T-helper 17 cell (primary cell): ENCODE measurements at regions not wholly inside any gene's neighbourhood (a gene's known extent, or its start where the extent isn't known, plus 50 kb on each side); places are given as distances from the start of the nearest gene placed in this dataset.
"Not testable (repeated sequence)": the region's sequence is repeated elsewhere in the genome, so short reads cannot be mapped to it uniquely, and the experiment has no call there.

ENCODE experiments used
- ATAC-seq: fragments of 150-1000 bp; cut with Tn5 transposase; 2 replicates; pipeline ENCODE4 v1.10.0; 2021; ENCODE audit warnings: mild to moderate bottlenecking, moderate library complexity
- DNase-seq, 3 donors: peaks; one replicate each; pipeline versions ENCODE4 v3.0.0 to v3.0.0-alpha.2; 2020 to 2021
- H3K9me3 ChIP-seq: one replicate; pipeline ENCODE4 v1.7.0; 2013; ENCODE audit warnings: low read length, mild to moderate bottlenecking; ENCODE audit not compliant: control insufficient read depth, poor library complexity, severe bottlenecking
- H3K27ac Mint-ChIP-seq: one replicate; pipeline ENCODE4 v1.8.0; 2022; ENCODE audit warnings: mild to moderate bottlenecking, moderate library complexity, mixed read lengths
- H3K27me3 Mint-ChIP-seq: one replicate; pipeline ENCODE4 v1.8.0; 2022; ENCODE audit warnings: mixed read lengths
- H3K36me3 Mint-ChIP-seq: one replicate; pipeline ENCODE4 v1.8.0; 2022; ENCODE audit warnings: low read depth, mixed read lengths
- H3K4me1 Mint-ChIP-seq: one replicate; pipeline ENCODE4 v1.8.0; 2022; ENCODE audit warnings: mild to moderate bottlenecking, mixed read lengths
- H3K4me3 Mint-ChIP-seq: one replicate; pipeline ENCODE4 v1.8.0; 2022; ENCODE audit warnings: mild to moderate bottlenecking, moderate library complexity, mixed read lengths

- Mint-ChIP-seq H3K27ac (no peak overlapping the region), H3K4me1 (no peaks in the 10 kb centered on the region), H3K27me3 (no peaks in the 10 kb centered on the region), H3K36me3 (no peaks in the 10 kb centered on the region), H3K4me3 (no peak overlapping the region)
- DNase-seq (no peak), ATAC-seq (no peak)
- no peaks in the 10 kb centered on the region for H3K9me3 ChIP-seq
These were observed 243.0 kb upstream of the CYRIA start for GRCh38 chr2:16908656-16909055.

GRCh38 chr2:16907645-16908282, 242.1 kb upstream of the CYRIA start:
- DNase-seq (no peak), ATAC-seq (no peak)
- no peaks in the 10 kb centered on the region for H3K27me3 Mint-ChIP-seq
- no peaks in the 10 kb centered on the region for H3K4me1 Mint-ChIP-seq
- H3K4me3 Mint-ChIP-seq = no peak overlapping the region
- H3K27ac Mint-ChIP-seq = no peak overlapping the region
- H3K36me3 Mint-ChIP-seq = no peaks in the 10 kb centered on the region
- H3K9me3 ChIP-seq = no peaks in the 10 kb centered on the region

GRCh38 chr2:16905325-16905724, 239.7 kb upstream of the CYRIA start:
- H3K27ac Mint-ChIP-seq, H3K4me1 Mint-ChIP-seq, H3K27me3 Mint-ChIP-seq, DNase-seq, ATAC-seq, H3K4me3 Mint-ChIP-seq, H3K9me3 ChIP-seq, H3K36me3 Mint-ChIP-seq: not testable (repeated sequence)

GRCh38 chr2:16900405-16901025, 234.9 kb upstream of the CYRIA start:
- H3K9me3 ChIP-seq = peaks cover 2% of the 10 kb centered on the region
- no peak for DNase-seq
- no peaks in the 10 kb centered on the region for H3K36me3 Mint-ChIP-seq
- no peaks in the 10 kb centered on the region for H3K27me3 Mint-ChIP-seq
- H3K4me3 Mint-ChIP-seq = no peak overlapping the region
- no peak for ATAC-seq
- no peaks in the 10 kb centered on the region for H3K4me1 Mint-ChIP-seq
- no peak overlapping the region for H3K27ac Mint-ChIP-seq

GRCh38 chr2:16899958-16900357, 234.3 kb upstream of the CYRIA start:
- Mint-ChIP-seq H3K36me3 (no peaks in the 10 kb centered on the region), H3K27ac (no peak overlapping the region), H3K27me3 (no peaks in the 10 kb centered on the region), H3K4me3 (no peak overlapping the region), H3K4me1 (no peaks in the 10 kb centered on the region)
- peaks cover 2% of the 10 kb centered on the region for H3K9me3 ChIP-seq
- no peak for DNase-seq
- no peak for ATAC-seq

- Mint-ChIP-seq H3K4me3 (no peak overlapping the region), H3K27me3 (no peaks in the 10 kb centered on the region), H3K36me3 (no peaks in the 10 kb centered on the region), H3K27ac (no peak overlapping the region), H3K4me1 (no peaks in the 10 kb centered on the region)
- DNase-seq (no peak), ATAC-seq (no peak)
- H3K9me3 ChIP-seq = no peaks in the 10 kb centered on the region
These were observed 224.4 kb upstream of the CYRIA start for GRCh38 chr2:16890081-16890480.

- no peaks in the 10 kb centered on the region for H3K9me3 ChIP-seq
- Mint-ChIP-seq H3K4me3 (no peak overlapping the region), H3K27me3 (no peaks in the 10 kb centered on the region), H3K36me3 (no peaks in the 10 kb centered on the region), H3K27ac (no peak overlapping the region), H3K4me1 (no peaks in the 10 kb centered on the region)
- DNase-seq (no peak), ATAC-seq (no peak)
These were observed 219.4 kb upstream of the CYRIA start for GRCh38 chr2:16885027-16885426.

- no peak overlapping the region for H3K4me3 Mint-ChIP-seq
- DNase-seq (no peak), ATAC-seq (no peak)
- H3K9me3 ChIP-seq = no peaks in the 10 kb centered on the region
- H3K4me1 Mint-ChIP-seq = no peaks in the 10 kb centered on the region
- H3K36me3 Mint-ChIP-seq = no peaks in the 10 kb centered on the region
- H3K27ac Mint-ChIP-seq = no peak overlapping the region
- H3K27me3 Mint-ChIP-seq = no peaks in the 10 kb centered on the region
These were observed 217.1 kb upstream of the CYRIA start for GRCh38 chr2:16882706-16883105.

GRCh38 chr2:16881122-16881521, 215.5 kb upstream of the CYRIA start:
- no peaks in the 10 kb centered on the region for H3K36me3 Mint-ChIP-seq
- DNase-seq (no peak), ATAC-seq (no peak)
- no peaks in the 10 kb centered on the region for H3K4me1 Mint-ChIP-seq
- H3K27ac Mint-ChIP-seq = no peak overlapping the region
- no peaks in the 10 kb centered on the region for H3K27me3 Mint-ChIP-seq
- no peaks in the 10 kb centered on the region for H3K9me3 ChIP-seq
- H3K4me3 Mint-ChIP-seq = no peak overlapping the region

- Mint-ChIP-seq H3K36me3 (no peaks in the 10 kb centered on the region), H3K27ac (no peak overlapping the region), H3K27me3 (no peaks in the 10 kb centered on the region), H3K4me1 (no peaks in the 10 kb centered on the region), H3K4me3 (no peak overlapping the region)
- ATAC-seq = no peak
- no peak for DNase-seq
- H3K9me3 ChIP-seq = no peaks in the 10 kb centered on the region
These were observed 205.8 kb upstream of the CYRIA start for GRCh38 chr2:16871411-16871810.

GRCh38 chr2:16870491-16871076, 204.9 kb upstream of the CYRIA start:
- Mint-ChIP-seq H3K27ac (no peak overlapping the region), H3K4me1 (no peaks in the 10 kb centered on the region), H3K36me3 (no peaks in the 10 kb centered on the region), H3K4me3 (no peak overlapping the region), H3K27me3 (no peaks in the 10 kb centered on the region)
- DNase-seq (no peak), ATAC-seq (no peak)
- H3K9me3 ChIP-seq = no peaks in the 10 kb centered on the region

GRCh38 chr2:16869711-16870110, 204.1 kb upstream of the CYRIA start:
- Mint-ChIP-seq H3K4me3 (no peak overlapping the region), H3K36me3 (no peaks in the 10 kb centered on the region), H3K27ac (no peak overlapping the region), H3K4me1 (no peaks in the 10 kb centered on the region), H3K27me3 (no peaks in the 10 kb centered on the region)
- peaks cover 2% of the 10 kb centered on the region for H3K9me3 ChIP-seq
- no peak for ATAC-seq
- no peak for DNase-seq

GRCh38 chr2:16862471-16862870, 196.8 kb upstream of the CYRIA start:
- Mint-ChIP-seq H3K36me3 (no peaks in the 10 kb centered on the region), H3K27me3 (no peaks in the 10 kb centered on the region), H3K27ac (no peak overlapping the region), H3K4me1 (no peaks in the 10 kb centered on the region), H3K4me3 (no peak overlapping the region)
- DNase-seq = no peak
- H3K9me3 ChIP-seq = peaks cover 2% of the 10 kb centered on the region
- no peak for ATAC-seq

- no peaks in the 10 kb centered on the region for H3K27me3 Mint-ChIP-seq
- DNase-seq = no peak
- no peak overlapping the region for H3K27ac Mint-ChIP-seq
- no peak overlapping the region for H3K4me3 Mint-ChIP-seq
- no peaks in the 10 kb centered on the region for H3K36me3 Mint-ChIP-seq
- H3K9me3 ChIP-seq = peaks cover 2% of the 10 kb centered on the region
- H3K4me1 Mint-ChIP-seq = no peaks in the 10 kb centered on the region
- ATAC-seq = no peak
These were observed 195.9 kb upstream of the CYRIA start for GRCh38 chr2:16861530-16861929.
